Forelimb muscle (tissue), 1 donor: ENCODE measurements at regions not wholly inside any gene's neighbourhood (a gene's known extent, or its start where the extent isn't known, plus 50 kb on each side); places are given as distances from the start of the nearest gene placed in this dataset.

ENCODE experiments used
- DNase-seq: peaks from one replicate; pipeline ENCODE4 v3.0.0-alpha.2; 2013; ENCODE audit warnings: low read depth

GRCh38 chr2:9772035-9772998, 71.0 kb upstream of the TAF1B start:
- no peak for DNase-seq

DNA sequence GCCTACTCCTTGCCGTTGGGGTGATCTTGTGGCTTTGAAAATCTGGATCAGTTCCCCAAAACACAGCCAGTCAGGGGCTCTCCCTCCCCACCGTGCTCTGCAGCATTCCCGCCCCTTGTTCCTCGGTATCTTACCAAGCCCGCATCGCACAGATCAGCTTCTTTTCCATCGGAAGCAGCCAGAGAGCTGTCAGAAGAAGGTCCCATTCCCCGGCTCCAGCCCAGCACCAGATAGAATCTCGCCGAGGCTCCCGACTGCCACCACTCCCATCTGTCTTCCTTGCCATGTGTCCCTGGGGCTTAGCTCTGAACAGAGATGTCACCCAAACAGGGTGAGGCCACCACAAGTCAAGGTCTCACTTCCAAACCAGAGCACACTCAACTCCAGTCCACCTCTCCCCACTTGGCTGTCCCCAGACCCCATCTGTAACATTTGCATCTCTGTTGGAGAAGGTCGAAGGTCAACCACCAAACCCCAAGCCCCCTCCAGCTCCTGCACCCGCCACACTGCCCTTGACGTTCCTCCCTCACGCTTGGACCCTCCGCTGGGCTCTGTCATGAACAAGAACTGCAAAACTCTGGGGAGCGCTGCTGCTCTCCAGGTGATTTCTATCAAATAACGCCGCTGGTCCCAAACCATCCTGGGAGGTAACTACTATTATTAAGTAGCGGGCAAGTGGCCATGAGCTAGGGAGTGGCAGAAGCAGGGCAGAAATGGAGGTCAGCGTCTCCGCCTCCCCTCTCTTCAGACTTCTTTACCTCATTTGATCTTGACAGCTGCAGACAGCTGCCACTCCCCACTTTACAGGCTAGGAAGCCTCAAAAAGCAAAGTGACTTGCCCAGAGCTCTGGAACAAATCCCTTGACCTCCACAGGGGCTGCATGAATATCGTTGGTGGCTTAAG, 70.0 kb upstream of the TAF1B start:
- no peak for DNase-seq

DNA sequence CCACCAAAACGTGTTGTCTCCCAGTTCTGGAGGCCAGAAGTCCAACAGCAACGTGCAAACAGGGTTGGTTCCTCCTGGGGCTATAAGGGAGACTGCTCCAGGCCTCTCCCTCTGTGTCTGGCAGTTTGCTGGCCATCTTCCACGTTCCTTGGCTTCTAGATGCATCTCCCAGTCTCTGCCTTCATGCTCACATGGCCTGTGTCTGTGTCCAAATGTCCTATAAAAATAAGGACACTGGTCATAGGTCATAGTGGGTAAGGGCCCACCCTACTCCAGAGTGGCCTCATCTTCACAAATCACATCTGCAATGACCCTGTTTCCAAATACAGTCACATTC, 69.4 kb upstream of the TAF1B start:
- no peak for DNase-seq

DNA sequence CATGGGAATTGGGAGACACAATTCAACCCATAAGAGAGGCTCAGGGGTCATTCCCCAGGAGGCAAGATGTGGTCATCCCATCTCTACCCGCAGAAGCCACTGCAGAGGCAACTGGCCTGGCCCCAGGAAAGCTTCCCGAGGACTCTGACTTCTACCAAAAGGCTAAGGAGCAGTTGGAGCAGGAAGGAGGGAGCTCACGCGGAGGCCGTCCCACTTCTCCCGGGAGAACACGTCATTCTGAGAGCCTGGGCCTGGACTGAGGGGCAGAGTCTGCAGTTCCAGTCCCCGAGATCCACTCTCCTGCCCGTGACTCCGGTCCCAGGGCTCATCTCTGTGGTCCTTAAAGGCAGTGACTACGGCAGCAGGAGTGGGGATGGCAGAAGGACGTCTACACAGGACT, 69.0 kb upstream of the TAF1B start:
- no peak for DNase-seq

- DNase-seq: no peak
These were observed 67.9 kb upstream of the TAF1B start for GRCh38 chr2:9775351-9775750.

DNA sequence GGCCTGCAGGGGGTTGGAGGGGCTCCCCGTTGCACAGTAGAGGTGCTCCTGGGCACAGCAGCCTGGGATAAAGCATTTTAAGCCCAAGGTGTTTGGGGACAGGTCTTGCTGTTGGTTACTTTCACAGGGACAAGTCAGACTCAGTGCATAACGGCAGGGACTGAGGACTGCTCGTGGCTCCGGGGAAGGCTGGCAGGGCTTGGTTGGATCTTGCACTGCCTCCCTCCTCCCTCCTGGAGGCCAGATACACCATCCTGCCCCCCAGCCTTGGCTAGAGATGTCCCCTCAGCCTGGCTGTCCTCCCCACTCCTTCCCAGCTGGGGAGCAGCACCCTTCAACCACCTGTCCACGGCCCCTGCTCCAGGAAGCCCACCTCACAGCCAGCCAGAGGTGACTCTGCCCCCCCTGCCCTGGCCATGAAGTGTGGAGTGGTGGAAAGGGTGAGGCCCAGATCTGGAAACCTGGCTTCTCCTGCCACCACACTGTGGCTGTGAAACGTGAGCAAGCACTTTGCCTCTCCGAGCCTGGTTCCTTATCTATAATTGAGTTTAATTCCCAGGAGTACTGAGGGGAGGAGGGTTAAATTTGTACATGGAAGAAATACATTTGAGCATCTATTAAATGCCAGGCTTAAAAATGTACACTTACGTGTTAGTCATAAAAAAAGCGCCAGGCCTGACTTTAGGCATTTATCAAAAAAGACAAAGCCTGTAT, 67.1 kb upstream of the TAF1B start:
- no peak for DNase-seq

DNA sequence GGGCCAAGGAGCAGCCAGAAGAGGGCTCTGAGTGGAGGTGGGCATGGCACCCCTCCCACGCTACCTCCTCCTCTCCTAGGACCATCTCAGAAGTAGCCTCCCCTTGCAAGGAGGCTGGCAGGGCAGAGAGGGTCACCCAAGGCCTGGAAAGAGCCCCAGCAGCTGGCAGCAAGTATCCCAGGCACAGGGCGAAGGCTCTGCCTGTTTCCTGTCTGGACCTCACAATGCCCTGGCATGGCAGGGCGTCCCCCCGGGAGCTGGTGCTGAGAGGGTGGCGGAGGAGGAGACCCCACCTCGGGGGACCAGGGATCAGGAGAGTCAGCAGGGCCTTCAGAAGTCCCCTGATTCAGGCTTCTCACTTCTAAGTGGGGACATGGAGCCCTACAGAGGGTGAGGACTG, 66.2 kb upstream of the TAF1B start:
- no peak for DNase-seq

GRCh38 chr2:9778012-9778411, 65.3 kb upstream of the TAF1B start:
- no peak for DNase-seq

GRCh38 chr2:9778471-9779316, 64.6 kb upstream of the TAF1B start:
- DNase-seq: no peak

- DNase-seq: no peak
These were observed 63.5 kb upstream of the TAF1B start for GRCh38 chr2:9779596-9780264.

DNA sequence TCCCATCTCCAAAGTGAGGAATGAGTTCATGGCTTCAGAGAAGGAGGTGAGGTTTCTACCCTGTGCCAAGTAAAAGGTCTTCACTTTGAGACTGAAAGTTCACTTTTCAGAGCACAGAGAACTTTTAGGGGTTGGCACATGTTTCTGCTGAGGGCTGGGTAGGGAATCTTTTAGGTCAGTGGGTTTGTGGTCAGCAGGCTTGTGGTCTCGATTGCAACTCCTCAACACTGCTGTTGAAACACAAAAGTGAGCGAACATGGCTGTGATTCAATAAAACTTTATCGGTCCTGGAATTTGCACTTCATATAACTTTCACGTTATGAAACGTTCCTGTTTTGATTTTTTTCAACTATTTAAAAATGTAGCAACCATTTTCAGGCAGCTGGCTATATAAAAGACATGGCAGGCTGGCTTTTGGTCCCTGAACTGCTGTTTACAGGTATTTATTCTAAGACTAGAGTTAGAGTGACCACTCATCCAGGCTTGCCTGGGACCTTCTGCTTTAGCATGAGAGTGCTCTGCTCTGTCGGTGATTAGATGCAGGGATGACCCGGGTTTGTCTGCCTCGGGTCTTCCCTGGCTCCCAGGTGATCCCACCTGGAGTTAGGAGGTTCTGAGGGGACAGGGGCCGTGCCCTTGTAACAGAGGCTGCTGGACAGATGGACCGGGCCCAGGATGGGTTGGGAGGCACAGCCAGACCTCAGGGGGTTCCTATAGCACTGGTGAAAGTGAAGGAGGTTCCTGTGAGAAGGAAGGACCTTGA, 62.7 kb upstream of the TAF1B start:
- DNase-seq: no peak

DNA sequence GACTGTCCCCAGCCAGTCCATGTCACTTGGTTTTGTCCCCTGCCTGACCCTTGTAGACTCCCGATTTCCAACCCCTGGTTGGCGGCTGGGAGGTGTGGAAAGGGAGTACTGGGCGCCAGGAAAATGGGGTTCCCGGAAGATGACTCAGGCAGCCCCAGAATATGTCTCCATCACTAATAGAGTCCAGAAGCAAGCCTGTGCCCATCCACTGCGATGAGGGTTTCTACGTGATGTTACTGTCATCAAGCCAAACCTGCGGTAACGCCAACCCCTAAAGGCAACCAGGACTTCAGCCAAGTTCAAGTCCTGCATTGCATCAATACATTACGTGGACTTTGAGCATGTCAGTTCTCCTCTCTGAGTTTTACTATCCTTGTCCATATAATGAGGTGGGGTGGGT, 62.0 kb upstream of the TAF1B start:
- DNase-seq: no peak

DNA sequence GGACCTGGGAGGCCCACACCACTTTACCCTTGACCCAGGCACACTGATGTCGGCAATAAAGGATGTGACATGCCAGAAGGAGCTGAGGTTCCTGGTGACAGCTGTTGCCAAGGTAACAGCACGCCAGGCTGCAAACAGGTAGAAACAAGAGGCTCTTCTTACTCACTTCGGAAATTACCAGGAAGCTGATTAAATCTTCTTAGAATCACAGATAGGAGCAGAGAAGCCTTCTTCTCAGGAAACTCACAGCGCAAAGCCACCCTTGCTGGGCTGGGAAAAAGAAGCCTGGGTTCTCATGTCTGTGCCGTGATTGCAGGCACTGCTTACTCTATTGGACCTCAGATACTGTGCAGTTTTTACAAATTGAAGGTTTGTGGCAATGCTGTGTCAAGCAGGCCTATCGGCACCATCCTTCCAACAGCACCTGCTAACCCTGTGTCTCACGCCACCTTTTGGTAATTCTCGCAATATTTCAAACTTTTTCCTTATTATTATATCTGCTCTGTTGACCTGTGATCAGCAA, 61.0 kb upstream of the TAF1B start:
- no peak for DNase-seq

DNA sequence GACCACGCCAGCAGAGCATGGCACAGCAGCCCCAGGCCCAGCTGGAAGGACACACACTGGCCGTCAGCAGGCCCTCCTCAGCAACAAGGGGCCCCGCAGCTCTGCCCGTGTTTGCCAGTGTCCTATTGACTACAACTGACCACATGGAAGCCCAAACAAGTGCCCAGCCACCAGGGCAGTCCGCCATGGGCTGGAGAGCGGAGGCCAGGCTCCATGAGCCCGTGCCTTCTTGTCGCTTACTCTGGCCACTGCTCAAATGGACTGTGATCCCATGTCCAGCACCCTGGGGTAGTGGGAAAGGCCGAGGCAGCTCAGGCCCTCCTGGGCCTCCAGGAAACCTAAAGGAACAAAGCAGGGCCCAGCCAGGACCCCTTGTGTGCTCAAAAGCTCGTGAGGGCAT, 53.9 kb upstream of the TAF1B start:
- DNase-seq: no peak

DNA sequence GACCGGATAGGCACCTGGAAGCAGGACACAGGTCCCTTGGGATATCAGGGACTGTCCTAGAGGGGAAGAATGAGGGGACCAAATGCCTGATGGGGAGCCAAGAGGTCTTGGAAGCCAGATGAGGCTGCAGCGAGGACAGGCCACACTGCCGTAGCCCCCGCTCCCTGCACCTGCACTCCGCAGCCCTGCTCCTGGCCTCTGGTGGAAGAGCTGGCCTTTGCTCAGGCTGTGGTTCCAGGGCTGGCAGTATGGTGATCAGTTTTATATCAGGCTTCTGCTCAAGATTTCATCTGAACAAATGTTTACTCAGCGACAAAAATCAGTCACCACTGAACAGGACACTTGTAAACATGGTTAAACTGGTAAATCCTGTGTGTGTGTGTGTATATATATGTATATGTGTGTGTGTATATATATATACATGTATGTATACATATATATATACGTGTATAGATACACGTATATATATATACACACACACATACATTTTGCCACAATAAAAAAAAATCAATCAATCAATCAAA, 52.5 kb upstream of the TAF1B start:
- DNase-seq: no peak

DNA sequence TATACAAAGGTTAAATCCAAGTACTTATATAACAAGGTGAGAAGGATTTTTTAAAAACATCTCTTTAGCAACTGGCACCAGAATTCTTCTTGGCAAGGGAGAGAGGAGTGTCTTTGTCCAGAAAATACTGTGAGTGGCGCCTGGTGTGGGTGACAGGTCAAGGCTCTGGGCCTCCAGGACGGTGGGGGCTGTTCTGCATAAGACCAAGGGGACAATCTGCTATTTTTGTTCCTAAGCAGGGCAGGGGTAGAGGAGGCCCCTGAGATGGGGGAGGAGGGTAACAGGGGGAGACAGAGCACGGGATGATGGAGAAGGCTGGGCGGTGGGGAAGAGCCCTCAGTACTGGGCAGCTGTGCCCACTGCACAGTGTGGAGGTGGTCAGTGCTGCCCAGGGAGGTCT, 51.6 kb upstream of the TAF1B start:
- no peak for DNase-seq

DNA sequence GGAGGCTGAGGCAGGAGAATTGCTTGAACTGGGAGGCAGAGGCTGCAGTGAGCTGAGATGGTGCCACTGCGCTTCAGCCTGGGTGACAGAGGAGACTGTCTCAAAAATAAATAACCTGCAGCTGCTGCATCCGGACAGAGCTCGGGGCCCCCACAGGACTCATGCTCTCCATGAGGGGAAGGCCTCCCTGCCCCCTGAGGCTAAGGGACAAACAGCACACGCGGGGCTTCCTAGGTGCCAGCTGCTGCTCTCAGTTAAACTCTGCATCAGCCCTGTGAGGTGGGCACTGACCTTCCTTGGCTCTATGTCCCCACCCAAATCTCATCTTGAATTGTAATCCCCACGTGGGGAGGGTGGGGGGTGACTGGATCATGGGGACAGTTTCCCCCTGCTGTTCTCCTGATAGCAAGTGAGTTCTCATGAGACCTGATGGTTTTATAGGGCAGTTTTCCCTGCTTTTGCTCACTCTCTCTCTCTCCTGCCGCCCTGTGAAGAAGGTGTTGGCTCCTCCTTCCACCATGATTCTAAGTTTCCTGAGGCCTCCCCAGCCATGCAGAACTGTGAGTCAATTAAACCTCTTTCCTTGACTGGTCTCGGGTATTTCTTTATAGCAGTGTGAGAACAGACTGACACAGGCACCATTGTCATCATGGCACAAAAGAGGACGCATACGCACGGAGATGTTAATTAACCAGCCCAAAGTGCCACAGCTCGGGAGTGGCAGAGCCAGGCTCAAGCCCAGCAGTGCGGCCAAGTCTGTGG, 49.9 kb upstream of the TAF1B start:
- no peak for DNase-seq
